ENCODE measurements at regions not wholly inside any gene's neighbourhood (a gene's known extent, or its start where the extent isn't known, plus 50 kb on each side); places are given as distances from the start of the nearest gene placed in this dataset.

GRCh38 chr11:82056450-82056849, 677.2 kb downstream of the FAM181B start:
- Histone ChIP-seq H2BK120ac (ENCODE audit: low read depth, low read length, poor library complexity, severe bottlenecking) (no peak overlapping the region), H3K4me2 (ENCODE audit: insufficient read depth, insufficient read length, low read length) (no peak overlapping the region), H2BK15ac (ENCODE audit: low read depth, low read length) (no peak overlapping the region), H2BK5ac (ENCODE audit: insufficient read length, low read length) (no peak overlapping the region), H3K79me2 (ENCODE audit: insufficient read depth, low read length) (no peaks in the 10 kb centered on the region), H3K4me1 (ENCODE audit: insufficient read depth, low read length) (no peaks in the 10 kb centered on the region), H3K27ac (ENCODE audit: insufficient read length, low read depth, low read length) (no peak overlapping the region), H2AK5ac (ENCODE audit: insufficient read length, low read length) (no peak overlapping the region), H3K23ac (ENCODE audit: insufficient read length, low read depth, low read length) (no peak overlapping the region), H2BK20ac (ENCODE audit: low read depth, low read length, poor library complexity, severe bottlenecking) (no peak overlapping the region), H4K8ac (replicated peaks; ENCODE audit: insufficient read length, low read depth, low read length) (no peak overlapping the region), H3K14ac (ENCODE audit: insufficient read depth, low read length) (no peak overlapping the region), H3T11ph (ENCODE audit: low read length) (no peak overlapping the region), H3K56ac (ENCODE audit: insufficient read length, low read depth, low read length) (no peak overlapping the region), H2BK12ac (ENCODE audit: insufficient read length, low read depth, low read length) (no peak overlapping the region), H3K23me2 (ENCODE audit: insufficient read length, low read depth, low read length, poor library complexity, severe bottlenecking) (no peaks in the 10 kb centered on the region), H2AFZ (ENCODE audit: low read length) (no peak overlapping the region), H3K9me3 (ENCODE audit: control insufficient read depth, low read depth, low read length) (no peaks in the 10 kb centered on the region), H3K4ac (ENCODE audit: low read depth, low read length) (no peak overlapping the region), H3K18ac (ENCODE audit: insufficient read length, low read depth, low read length) (no peak overlapping the region), H3K79me1 (ENCODE audit: insufficient read depth, low read depth, low read length, poor library complexity, severe bottlenecking) (no peaks in the 10 kb centered on the region), H3K27me3 (ENCODE audit: insufficient read depth, low read length) (no peaks in the 10 kb centered on the region), H4K91ac (ENCODE audit: insufficient read length, low read depth, low read length) (no peak overlapping the region), H4K20me1 (ENCODE audit: control insufficient read depth, insufficient read depth, insufficient read length) (no peaks in the 10 kb centered on the region), H3K9ac (ENCODE audit: extremely low read depth, insufficient read length, low read length) (no peak overlapping the region), H4K5ac (ENCODE audit: insufficient read length, low read depth, low read length) (no peak overlapping the region)
- no CpG with 5 or more reads among the region's 1 CpG for WGBS (ENCODE audit: extremely low coverage, insufficient read length, low lambda C conversion rate)
- TF ChIP-seq, protein P1, sequence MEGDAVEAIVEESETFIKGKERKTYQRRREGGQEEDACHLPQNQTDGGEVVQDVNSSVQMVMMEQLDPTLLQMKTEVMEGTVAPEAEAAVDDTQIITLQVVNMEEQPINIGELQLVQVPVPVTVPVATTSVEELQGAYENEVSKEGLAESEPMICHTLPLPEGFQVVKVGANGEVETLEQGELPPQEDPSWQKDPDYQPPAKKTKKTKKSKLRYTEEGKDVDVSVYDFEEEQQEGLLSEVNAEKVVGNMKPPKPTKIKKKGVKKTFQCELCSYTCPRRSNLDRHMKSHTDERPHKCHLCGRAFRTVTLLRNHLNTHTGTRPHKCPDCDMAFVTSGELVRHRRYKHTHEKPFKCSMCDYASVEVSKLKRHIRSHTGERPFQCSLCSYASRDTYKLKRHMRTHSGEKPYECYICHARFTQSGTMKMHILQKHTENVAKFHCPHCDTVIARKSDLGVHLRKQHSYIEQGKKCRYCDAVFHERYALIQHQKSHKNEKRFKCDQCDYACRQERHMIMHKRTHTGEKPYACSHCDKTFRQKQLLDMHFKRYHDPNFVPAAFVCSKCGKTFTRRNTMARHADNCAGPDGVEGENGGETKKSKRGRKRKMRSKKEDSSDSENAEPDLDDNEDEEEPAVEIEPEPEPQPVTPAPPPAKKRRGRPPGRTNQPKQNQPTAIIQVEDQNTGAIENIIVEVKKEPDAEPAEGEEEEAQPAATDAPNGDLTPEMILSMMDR (conservative IDR thresholded peaks at IDR 0.05), result no peak
- no peaks in the 10 kb centered on the region for H3K9me3 Mint-ChIP-seq
- H3K27me3 Mint-ChIP-seq (ENCODE audit: low read depth), result no peaks in the 10 kb centered on the region
- no peaks in the 10 kb centered on the region for H3K36me3 Mint-ChIP-seq (ENCODE audit: insufficient read depth in 1 of 3, low read depth in 3 of 3)
- no peaks in the 10 kb centered on the region for H3K4me1 Mint-ChIP-seq
- no peak overlapping the region for H3K4me3 Mint-ChIP-seq
- no peak for DNase-seq
- no peak overlapping the region for H3K27ac Mint-ChIP-seq

Measured in H9 (cell line).